HL-60 (cell line): ENCODE measurements at regions not wholly inside any gene's neighbourhood (a gene's known extent, or its start where the extent isn't known, plus 50 kb on each side); places are given as distances from the start of the nearest gene placed in this dataset.

Experiments
- CTCF ChIP-seq: IDR thresholded peaks from one replicate; pipeline ENCODE4 v1.5.1; 2011; ENCODE audit warnings: low read length, control low read depth, inconsistent platforms; ENCODE audit not compliant: insufficient read depth
- GABPA ChIP-seq: IDR thresholded peaks from 2 replicates; pipeline ENCODE4 v1.6.1; 2012; ENCODE audit warnings: low read depth
- POLR2AphosphoS5 ChIP-seq: IDR thresholded peaks from 2 replicates; pipeline ENCODE4 v1.6.1; 2012; ENCODE audit warnings: low read depth

GRCh38 chr6:66740346-66740745 is 1033.3 kb upstream of the EYS start:
- no peak for TF ChIP-seq CTCF
- TF ChIP-seq GABPA = no peak
- TF ChIP-seq POLR2AphosphoS5 = no peak
